GM23338 (cell line): ENCODE measurements at regions not wholly inside any gene's neighbourhood (a gene's known extent, or its start where the extent isn't known, plus 50 kb on each side); places are given as distances from the start of the nearest gene placed in this dataset.

Experiments used
- ATAC-seq: fragments of 200-7000 bp; cut with Tn5 transposase; 3 replicates; pipeline ENCODE4 v1.9.1; 2020
- DNase-seq: peaks from one replicate; pipeline ENCODE4 v3.0.0-alpha.2; 2015; ENCODE audit warnings: low spot score
- H2AFZ ChIP-seq: fragments of 200-600 bp; sonication (generic); 2 replicates; pipeline ENCODE4 v1.8.0; 2016; ENCODE audit warnings: antibody characterized with exemption, mild to moderate bottlenecking, moderate library complexity
- H3F3A ChIP-seq: fragments of 200-600 bp; sonication (generic); replicated peaks from 2 replicates; pipeline ENCODE4 v1.8.0; 2017; ENCODE audit warnings: antibody characterized with exemption, mixed run types, low read depth
- H3K27ac ChIP-seq: fragments of 200-600 bp; sonication (generic); 2 replicates; pipeline ENCODE4 v1.6.1; 2016; ENCODE audit warnings: low read depth
- H3K27me3 ChIP-seq: fragments of 200-600 bp; sonication (generic); 2 replicates; pipeline ENCODE4 v1.8.0; 2016; ENCODE audit warnings: mild to moderate bottlenecking, mixed run types, moderate library complexity; ENCODE audit not compliant: insufficient read depth
- H3K36me3 ChIP-seq: fragments of 200-600 bp; sonication (generic); 2 replicates; pipeline ENCODE4 v1.8.0; 2016; ENCODE audit warnings: mild to moderate bottlenecking; ENCODE audit not compliant: insufficient read depth
- H3K4me1 ChIP-seq: fragments of 200-600 bp; sonication (generic); 2 replicates; pipeline ENCODE4 v1.8.0; 2016; ENCODE audit warnings: mild to moderate bottlenecking, moderate library complexity; ENCODE audit not compliant: insufficient read depth
- H3K4me2 ChIP-seq: fragments of 200-600 bp; sonication (generic); 2 replicates; pipeline ENCODE4 v1.7.1; 2017; ENCODE audit warnings: mixed run types
- H3K4me3 ChIP-seq: fragments of 200-600 bp; sonication (generic); 2 replicates; pipeline ENCODE4 v1.6.1; 2016; ENCODE audit warnings: mixed run types
- H3K79me2 ChIP-seq: fragments of 200-600 bp; sonication (generic); replicated peaks from 2 replicates; pipeline ENCODE4 v1.8.0; 2017; ENCODE audit warnings: mild to moderate bottlenecking; ENCODE audit not compliant: insufficient read depth
- H3K9me2 ChIP-seq: fragments of 200-600 bp; sonication (generic); 2 replicates; pipeline ENCODE4 v1.8.0; 2017; ENCODE audit not compliant: insufficient read depth
- H4K20me1 ChIP-seq: fragments of 200-600 bp; sonication (generic); replicated peaks from 2 replicates; pipeline ENCODE4 v1.8.0; 2017; ENCODE audit warnings: mild to moderate bottlenecking; ENCODE audit not compliant: insufficient read depth
- H3K27ac Mint-ChIP-seq: 2 replicates; pipeline ENCODE4 v1.8.0; 2020; ENCODE audit warnings: inconsistent platforms, mild to moderate bottlenecking, moderate library complexity, mixed read lengths
- H3K27me3 Mint-ChIP-seq: 3 replicates; pipeline ENCODE4 v1.8.0; 2022; ENCODE audit warnings: low read depth, mild to moderate bottlenecking, moderate library complexity, mixed read lengths, inconsistent platforms; ENCODE audit not compliant: insufficient read depth, poor library complexity
- H3K36me3 Mint-ChIP-seq: 3 replicates; pipeline ENCODE4 v1.8.0; 2021; ENCODE audit warnings: low read depth, mild to moderate bottlenecking, inconsistent platforms, moderate library complexity, mixed read lengths
- H3K4me1 Mint-ChIP-seq: 3 replicates; pipeline ENCODE4 v1.8.0; 2020; ENCODE audit warnings: mild to moderate bottlenecking, inconsistent platforms, mixed read lengths
- H3K4me3 Mint-ChIP-seq: 3 replicates; pipeline ENCODE4 v1.8.0; 2021; ENCODE audit warnings: moderate library complexity, mild to moderate bottlenecking, inconsistent platforms, mixed read lengths
- H3K9me3 Mint-ChIP-seq: 3 replicates; pipeline ENCODE4 v1.8.0; 2020; ENCODE audit warnings: moderate library complexity, mild to moderate bottlenecking, inconsistent platforms, mixed read lengths
- CREB1 ChIP-seq: fragments of 250-450 bp; sonication (Bioruptor Pico); IDR thresholded peaks from 2 replicates; pipeline ENCODE4 v1.5.0; 2020; ENCODE audit warnings: low read depth, mild to moderate bottlenecking, moderate library complexity
- EZH2 ChIP-seq: fragments of 200-600 bp; sonication (generic); IDR thresholded peaks from one replicate; pipeline ENCODE4 v1.8.0; 2017; ENCODE audit warnings: antibody characterized with exemption, mild to moderate bottlenecking, low read depth; ENCODE audit not compliant: unreplicated experiment
- EZH2phosphoT487 ChIP-seq: fragments of 200-600 bp; sonication (generic); IDR thresholded peaks from one replicate; pipeline ENCODE4 v1.8.1; 2018; ENCODE audit warnings: antibody characterized with exemption; ENCODE audit not compliant: unreplicated experiment
- JUNB ChIP-seq: IDR thresholded peaks from one replicate; pipeline ENCODE4 v1.6.1; 2016; ENCODE audit warnings: antibody characterized with exemption; ENCODE audit not compliant: unreplicated experiment
- POLR2AphosphoS5 ChIP-seq: IDR thresholded peaks from 2 replicates; pipeline ENCODE4 v1.6.1; 2016; ENCODE audit warnings: antibody characterized with exemption, low read depth
- STAT1 ChIP-seq: IDR thresholded peaks from one replicate; pipeline ENCODE4 v1.6.1; 2016; ENCODE audit warnings: antibody characterized with exemption; ENCODE audit not compliant: unreplicated experiment
- TF ChIP-seq, protein P1 (sequence below), 2 experiments: fragments of 200-600 bp in 1 of 2; sonication (generic) in 1 of 2; conservative IDR thresholded peaks; 2 replicates each; pipeline versions ENCODE4 v1.5.1 to v1.6.1; 2016 to 2017; ENCODE audit warnings: antibody characterized with exemption in 2 of 2, low read depth in 2 of 2, mild to moderate bottlenecking in 2 of 2, moderate library complexity in 1 of 2
- TF ChIP-seq, protein P2 (sequence below): IDR thresholded peaks from 2 replicates; pipeline ENCODE4 v1.6.1; 2016; ENCODE audit warnings: antibody characterized with exemption
- TF ChIP-seq, protein P3 (sequence below): fragments of 250-450 bp; sonication (Bioruptor Pico); IDR thresholded peaks from 2 replicates; pipeline ENCODE4 v1.5.0; 2020; ENCODE audit warnings: mild to moderate bottlenecking, moderate library complexity

DNA sequence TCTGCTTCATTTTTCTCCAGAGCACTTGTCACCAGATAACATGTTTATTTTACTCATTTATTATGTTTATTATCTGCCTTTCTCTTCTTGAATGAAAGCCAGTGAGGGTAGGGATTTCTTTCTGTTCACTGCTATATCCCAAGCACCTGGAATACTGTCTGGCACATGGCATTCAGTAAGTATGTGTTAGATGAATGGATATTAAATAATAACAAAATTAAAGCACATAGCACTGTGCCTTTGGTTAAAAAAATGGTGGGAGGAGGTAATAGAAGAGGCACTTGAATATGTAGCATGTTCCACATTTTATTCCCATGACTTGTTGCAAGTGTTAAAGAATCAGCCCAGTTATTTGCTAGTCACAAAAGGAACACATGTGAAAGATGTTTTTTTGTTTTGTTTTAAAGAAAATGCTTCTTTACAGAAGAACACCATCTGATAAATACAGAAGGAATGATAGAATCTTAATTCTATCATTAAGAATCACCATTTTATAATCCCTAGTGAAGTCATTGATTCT lies 151.0 kb downstream of the DLEU7 start:
- Mint-ChIP-seq H3K9me3 (peaks cover 10% of the 10 kb centered on the region), H3K4me1 (peaks cover 12% of the 10 kb centered on the region), H3K27ac (no peak overlapping the region), H3K27me3 (no peaks in the 10 kb centered on the region), H3K36me3 (no peaks in the 10 kb centered on the region; the same call in 2 of the 3 replicates), H3K4me3 (no peak overlapping the region)
- H3K4me2 ChIP-seq, result no peak overlapping the region
- H3K9me2 ChIP-seq, result no peaks in the 10 kb centered on the region
- DNase-seq, result no peak
- TF ChIP-seq POLR2AphosphoS5 (no peak), STAT1 (no peak), EZH2 (no peak), EZH2phosphoT487 (no peak), JUNB (no peak), CREB1 (CRISPR knock-in tag) (no peak)
- TF ChIP-seq, protein P1, sequence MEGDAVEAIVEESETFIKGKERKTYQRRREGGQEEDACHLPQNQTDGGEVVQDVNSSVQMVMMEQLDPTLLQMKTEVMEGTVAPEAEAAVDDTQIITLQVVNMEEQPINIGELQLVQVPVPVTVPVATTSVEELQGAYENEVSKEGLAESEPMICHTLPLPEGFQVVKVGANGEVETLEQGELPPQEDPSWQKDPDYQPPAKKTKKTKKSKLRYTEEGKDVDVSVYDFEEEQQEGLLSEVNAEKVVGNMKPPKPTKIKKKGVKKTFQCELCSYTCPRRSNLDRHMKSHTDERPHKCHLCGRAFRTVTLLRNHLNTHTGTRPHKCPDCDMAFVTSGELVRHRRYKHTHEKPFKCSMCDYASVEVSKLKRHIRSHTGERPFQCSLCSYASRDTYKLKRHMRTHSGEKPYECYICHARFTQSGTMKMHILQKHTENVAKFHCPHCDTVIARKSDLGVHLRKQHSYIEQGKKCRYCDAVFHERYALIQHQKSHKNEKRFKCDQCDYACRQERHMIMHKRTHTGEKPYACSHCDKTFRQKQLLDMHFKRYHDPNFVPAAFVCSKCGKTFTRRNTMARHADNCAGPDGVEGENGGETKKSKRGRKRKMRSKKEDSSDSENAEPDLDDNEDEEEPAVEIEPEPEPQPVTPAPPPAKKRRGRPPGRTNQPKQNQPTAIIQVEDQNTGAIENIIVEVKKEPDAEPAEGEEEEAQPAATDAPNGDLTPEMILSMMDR (conservative IDR thresholded peaks at IDR 0.05; ENCODE audit: low read depth in 2 of 2), result no peak
- TF ChIP-seq, protein P2, sequence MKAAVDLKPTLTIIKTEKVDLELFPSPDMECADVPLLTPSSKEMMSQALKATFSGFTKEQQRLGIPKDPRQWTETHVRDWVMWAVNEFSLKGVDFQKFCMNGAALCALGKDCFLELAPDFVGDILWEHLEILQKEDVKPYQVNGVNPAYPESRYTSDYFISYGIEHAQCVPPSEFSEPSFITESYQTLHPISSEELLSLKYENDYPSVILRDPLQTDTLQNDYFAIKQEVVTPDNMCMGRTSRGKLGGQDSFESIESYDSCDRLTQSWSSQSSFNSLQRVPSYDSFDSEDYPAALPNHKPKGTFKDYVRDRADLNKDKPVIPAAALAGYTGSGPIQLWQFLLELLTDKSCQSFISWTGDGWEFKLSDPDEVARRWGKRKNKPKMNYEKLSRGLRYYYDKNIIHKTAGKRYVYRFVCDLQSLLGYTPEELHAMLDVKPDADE, result no peak
- TF ChIP-seq, protein P3, sequence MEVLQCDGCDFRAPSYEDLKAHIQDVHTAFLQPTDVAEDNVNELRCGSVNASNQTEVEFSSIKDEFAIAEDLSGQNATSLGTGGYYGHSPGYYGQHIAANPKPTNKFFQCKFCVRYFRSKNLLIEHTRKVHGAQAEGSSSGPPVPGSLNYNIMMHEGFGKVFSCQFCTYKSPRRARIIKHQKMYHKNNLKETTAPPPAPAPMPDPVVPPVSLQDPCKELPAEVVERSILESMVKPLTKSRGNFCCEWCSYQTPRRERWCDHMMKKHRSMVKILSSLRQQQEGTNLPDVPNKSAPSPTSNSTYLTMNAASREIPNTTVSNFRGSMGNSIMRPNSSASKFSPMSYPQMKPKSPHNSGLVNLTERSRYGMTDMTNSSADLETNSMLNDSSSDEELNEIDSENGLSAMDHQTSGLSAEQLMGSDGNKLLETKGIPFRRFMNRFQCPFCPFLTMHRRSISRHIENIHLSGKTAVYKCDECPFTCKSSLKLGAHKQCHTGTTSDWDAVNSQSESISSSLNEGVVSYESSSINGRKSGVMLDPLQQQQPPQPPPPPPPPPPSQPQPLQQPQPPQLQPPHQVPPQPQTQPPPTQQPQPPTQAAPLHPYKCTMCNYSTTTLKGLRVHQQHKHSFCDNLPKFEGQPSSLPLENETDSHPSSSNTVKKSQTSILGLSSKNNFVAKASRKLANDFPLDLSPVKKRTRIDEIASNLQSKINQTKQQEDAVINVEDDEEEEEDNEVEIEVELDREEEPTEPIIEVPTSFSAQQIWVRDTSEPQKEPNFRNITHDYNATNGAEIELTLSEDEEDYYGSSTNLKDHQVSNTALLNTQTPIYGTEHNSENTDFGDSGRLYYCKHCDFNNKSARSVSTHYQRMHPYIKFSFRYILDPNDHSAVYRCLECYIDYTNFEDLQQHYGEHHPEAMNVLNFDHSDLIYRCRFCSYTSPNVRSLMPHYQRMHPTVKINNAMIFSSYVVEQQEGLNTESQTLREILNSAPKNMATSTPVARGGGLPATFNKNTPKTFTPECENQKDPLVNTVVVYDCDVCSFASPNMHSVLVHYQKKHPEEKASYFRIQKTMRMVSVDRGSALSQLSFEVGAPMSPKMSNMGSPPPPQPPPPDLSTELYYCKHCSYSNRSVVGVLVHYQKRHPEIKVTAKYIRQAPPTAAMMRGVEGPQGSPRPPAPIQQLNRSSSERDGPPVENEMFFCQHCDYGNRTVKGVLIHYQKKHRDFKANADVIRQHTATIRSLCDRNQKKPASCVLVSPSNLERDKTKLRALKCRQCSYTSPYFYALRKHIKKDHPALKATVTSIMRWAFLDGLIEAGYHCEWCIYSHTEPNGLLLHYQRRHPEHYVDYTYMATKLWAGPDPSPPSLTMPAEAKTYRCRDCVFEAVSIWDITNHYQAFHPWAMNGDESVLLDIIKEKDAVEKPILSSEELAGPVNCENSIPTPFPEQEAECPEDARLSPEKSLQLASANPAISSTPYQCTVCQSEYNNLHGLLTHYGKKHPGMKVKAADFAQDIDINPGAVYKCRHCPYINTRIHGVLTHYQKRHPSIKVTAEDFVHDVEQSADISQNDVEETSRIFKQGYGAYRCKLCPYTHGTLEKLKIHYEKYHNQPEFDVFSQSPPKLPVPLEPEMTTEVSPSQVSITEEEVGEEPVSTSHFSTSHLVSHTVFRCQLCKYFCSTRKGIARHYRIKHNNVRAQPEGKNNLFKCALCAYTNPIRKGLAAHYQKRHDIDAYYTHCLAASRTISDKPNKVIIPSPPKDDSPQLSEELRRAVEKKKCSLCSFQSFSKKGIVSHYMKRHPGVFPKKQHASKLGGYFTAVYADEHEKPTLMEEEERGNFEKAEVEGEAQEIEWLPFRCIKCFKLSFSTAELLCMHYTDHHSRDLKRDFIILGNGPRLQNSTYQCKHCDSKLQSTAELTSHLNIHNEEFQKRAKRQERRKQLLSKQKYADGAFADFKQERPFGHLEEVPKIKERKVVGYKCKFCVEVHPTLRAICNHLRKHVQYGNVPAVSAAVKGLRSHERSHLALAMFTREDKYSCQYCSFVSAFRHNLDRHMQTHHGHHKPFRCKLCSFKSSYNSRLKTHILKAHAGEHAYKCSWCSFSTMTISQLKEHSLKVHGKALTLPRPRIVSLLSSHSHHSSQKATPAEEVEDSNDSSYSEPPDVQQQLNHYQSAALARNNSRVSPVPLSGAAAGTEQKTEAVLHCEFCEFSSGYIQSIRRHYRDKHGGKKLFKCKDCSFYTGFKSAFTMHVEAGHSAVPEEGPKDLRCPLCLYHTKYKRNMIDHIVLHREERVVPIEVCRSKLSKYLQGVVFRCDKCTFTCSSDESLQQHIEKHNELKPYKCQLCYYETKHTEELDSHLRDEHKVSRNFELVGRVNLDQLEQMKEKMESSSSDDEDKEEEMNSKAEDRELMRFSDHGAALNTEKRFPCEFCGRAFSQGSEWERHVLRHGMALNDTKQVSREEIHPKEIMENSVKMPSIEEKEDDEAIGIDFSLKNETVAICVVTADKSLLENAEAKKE, result no peak
- H3K4me3 ChIP-seq, result no peak overlapping the region
- no peaks in the 10 kb centered on the region for H4K20me1 ChIP-seq
- H3K27ac ChIP-seq, result no peak overlapping the region
- no peak overlapping the region for H2AFZ ChIP-seq
- no peaks in the 10 kb centered on the region for H3K27me3 ChIP-seq
- no peaks in the 10 kb centered on the region; the same call in 1 of the 2 replicates for H3K36me3 ChIP-seq
- peaks cover 11% of the 10 kb centered on the region; the same call in 1 of the 2 replicates for H3K4me1 ChIP-seq
- H3K79me2 ChIP-seq, result no peaks in the 10 kb centered on the region
- ATAC-seq, result no peak
- no peaks in the 10 kb centered on the region for H3F3A ChIP-seq
